ENCODE measurements at regions not wholly inside any gene's neighbourhood (a gene's known extent, or its start where the extent isn't known, plus 50 kb on each side); places are given as distances from the start of the nearest gene placed in this dataset.

DNA sequence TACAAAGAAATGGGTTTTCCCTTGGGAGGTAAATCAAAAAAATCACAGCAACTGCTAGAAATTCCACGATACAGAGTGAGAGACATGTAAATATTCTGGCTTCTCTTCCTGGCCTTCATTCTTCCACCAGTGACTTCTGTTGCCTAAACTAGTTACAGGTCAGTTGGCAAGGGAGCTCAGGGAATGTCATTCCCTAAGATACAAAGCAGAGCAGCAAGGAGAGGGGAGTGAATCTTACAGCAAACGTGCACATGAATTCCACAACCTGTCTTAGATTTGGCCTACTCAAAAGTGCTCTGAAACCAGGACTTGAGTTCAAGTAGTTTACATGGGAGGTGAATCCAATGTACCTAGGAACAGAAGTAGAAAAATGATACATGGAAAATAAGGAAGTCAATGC, 445.3 kb upstream of the LRRC7 start:
- no peaks in the 10 kb centered on the region for H3K27me3 ChIP-seq
- DNase-seq: no peak
- no peak overlapping the region for H3K27ac ChIP-seq
- TF ChIP-seq, protein P1, sequence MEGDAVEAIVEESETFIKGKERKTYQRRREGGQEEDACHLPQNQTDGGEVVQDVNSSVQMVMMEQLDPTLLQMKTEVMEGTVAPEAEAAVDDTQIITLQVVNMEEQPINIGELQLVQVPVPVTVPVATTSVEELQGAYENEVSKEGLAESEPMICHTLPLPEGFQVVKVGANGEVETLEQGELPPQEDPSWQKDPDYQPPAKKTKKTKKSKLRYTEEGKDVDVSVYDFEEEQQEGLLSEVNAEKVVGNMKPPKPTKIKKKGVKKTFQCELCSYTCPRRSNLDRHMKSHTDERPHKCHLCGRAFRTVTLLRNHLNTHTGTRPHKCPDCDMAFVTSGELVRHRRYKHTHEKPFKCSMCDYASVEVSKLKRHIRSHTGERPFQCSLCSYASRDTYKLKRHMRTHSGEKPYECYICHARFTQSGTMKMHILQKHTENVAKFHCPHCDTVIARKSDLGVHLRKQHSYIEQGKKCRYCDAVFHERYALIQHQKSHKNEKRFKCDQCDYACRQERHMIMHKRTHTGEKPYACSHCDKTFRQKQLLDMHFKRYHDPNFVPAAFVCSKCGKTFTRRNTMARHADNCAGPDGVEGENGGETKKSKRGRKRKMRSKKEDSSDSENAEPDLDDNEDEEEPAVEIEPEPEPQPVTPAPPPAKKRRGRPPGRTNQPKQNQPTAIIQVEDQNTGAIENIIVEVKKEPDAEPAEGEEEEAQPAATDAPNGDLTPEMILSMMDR (IDR thresholded peaks at IDR 0.05): no peak
- TF ChIP-seq POLR2A (IDR thresholded peaks at IDR 0.05): no peak
- no peaks in the 10 kb centered on the region for H3K4me1 ChIP-seq
- H3K36me3 ChIP-seq: no peaks in the 10 kb centered on the region
- no peaks in the 10 kb centered on the region for H3K9me3 ChIP-seq
- H3K4me3 ChIP-seq: no peak overlapping the region

DNA sequence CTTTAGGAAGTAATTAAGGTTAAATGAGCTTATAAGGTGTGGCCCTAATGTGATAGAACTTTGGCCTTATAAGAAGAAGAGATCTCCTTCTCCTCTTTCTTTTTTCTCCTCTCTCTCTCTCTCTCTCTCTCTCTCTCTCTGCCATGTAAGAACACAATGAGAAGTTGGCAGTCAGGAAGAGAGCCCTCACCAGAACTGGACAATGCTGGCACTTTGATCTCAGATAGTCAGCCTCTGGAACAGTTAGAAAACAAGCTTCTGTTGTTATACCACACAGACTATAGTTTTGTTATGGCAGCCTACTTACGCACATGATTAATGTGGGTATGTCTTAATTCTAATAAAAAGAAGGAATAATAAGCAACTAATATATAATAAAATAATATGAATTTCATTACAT, 444.2 kb upstream of the LRRC7 start:
- H3K9me3 ChIP-seq: no peaks in the 10 kb centered on the region
- no peaks in the 10 kb centered on the region for H3K4me1 ChIP-seq
- DNase-seq: no peak
- H3K27me3 ChIP-seq: no peaks in the 10 kb centered on the region
- no peak overlapping the region for H3K4me3 ChIP-seq
- no peak overlapping the region for H3K27ac ChIP-seq
- no peaks in the 10 kb centered on the region for H3K36me3 ChIP-seq
- TF ChIP-seq, protein P1 (IDR thresholded peaks at IDR 0.05): no peak
- no peak for TF ChIP-seq POLR2A (IDR thresholded peaks at IDR 0.05)

- no peak overlapping the region for H3K4me3 ChIP-seq
- no peak overlapping the region for H3K27ac ChIP-seq
- no peak for DNase-seq
- H3K4me1 ChIP-seq: no peaks in the 10 kb centered on the region
- H3K36me3 ChIP-seq: no peaks in the 10 kb centered on the region
- no peaks in the 10 kb centered on the region for H3K9me3 ChIP-seq
- TF ChIP-seq POLR2A (IDR thresholded peaks at IDR 0.05): no peak
- TF ChIP-seq, protein P1 (IDR thresholded peaks at IDR 0.05): no peak
- no peaks in the 10 kb centered on the region for H3K27me3 ChIP-seq
Measured at GRCh38 chr1:69126796-69127195, 440.9 kb upstream of the LRRC7 start.

DNA sequence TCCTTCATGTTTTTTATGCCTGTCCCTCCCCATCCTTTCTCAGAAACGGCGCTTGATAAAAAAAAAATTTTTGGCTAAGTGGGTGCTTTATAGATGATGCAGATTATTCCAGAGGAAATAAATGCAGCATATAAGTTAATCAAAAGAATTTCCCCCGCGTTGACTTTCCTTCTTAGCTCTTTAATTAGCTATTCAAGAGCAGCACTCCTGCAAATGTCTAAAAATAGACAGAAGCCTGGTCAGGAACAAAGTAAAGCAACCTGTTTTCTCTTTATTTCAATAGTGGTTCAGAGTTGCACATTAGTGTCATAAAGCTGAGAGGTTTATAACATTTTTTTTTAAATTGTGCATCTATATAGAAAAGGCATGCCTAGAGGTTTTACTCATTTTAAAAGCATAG, 439.5 kb upstream of the LRRC7 start:
- no peaks in the 10 kb centered on the region for H3K4me1 ChIP-seq
- no peaks in the 10 kb centered on the region for H3K9me3 ChIP-seq
- H3K27ac ChIP-seq: no peak overlapping the region
- H3K36me3 ChIP-seq: no peaks in the 10 kb centered on the region
- TF ChIP-seq POLR2A (IDR thresholded peaks at IDR 0.05): no peak
- TF ChIP-seq, protein P1 (IDR thresholded peaks at IDR 0.05): no peak
- no peaks in the 10 kb centered on the region for H3K27me3 ChIP-seq
- no peak for DNase-seq
- no peak overlapping the region for H3K4me3 ChIP-seq

DNA sequence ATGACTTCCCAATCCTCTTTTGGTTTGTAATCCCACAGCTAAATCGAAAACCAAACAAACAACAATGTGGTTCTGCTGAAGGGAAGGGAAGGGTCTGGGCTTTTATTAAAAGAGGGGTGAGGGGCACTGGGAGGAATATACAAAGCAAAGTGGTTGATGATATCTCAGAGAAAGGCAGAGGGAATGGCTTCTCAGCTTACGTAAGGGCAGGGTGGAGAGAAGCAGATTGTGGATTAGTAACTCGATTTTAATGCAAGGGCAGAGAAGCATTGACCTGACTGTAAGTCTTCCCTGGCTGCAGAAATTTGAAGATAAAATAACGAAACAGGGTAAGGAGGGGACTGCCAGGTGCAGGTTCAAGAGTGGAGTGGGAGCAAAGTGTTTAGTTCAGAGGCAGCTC, 438.2 kb upstream of the LRRC7 start:
- Histone ChIP-seq H3K36me3 (no peaks in the 10 kb centered on the region), H3K27ac (no peak overlapping the region), H3K4me3 (no peak overlapping the region), H3K9me3 (no peaks in the 10 kb centered on the region), H3K4me1 (no peaks in the 10 kb centered on the region), H3K27me3 (no peaks in the 10 kb centered on the region)
- DNase-seq: no peak
- TF ChIP-seq, protein P1 (IDR thresholded peaks at IDR 0.05): no peak
- TF ChIP-seq POLR2A (IDR thresholded peaks at IDR 0.05): no peak

DNA sequence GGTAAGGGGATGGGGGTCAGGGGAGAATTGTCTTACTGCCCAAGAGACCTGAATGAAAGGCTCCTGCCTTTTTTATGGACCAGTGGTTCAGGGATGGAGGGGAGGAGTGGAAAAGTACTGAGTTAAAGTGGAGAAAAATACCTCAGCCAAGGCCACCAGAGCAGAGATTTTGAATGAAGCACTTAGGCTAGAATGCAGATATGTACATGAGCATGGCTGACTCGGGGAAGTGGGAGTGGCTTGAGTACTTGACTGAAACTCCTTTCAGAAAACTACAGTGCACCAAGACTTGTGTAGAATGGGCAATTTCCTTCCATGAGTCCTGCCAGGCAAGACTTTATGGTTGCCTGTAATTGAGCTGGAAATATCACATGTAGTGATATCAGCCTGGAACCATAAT, 429.6 kb upstream of the LRRC7 start:
- H3K9me3 ChIP-seq: no peaks in the 10 kb centered on the region
- no peak overlapping the region for H3K4me3 ChIP-seq
- no peaks in the 10 kb centered on the region for H3K36me3 ChIP-seq
- TF ChIP-seq, protein P1 (IDR thresholded peaks at IDR 0.05): no peak
- no peak for TF ChIP-seq POLR2A (IDR thresholded peaks at IDR 0.05)
- no peak overlapping the region for H3K27ac ChIP-seq
- no peak for DNase-seq
- no peaks in the 10 kb centered on the region for H3K27me3 ChIP-seq
- no peaks in the 10 kb centered on the region for H3K4me1 ChIP-seq
